ENCODE measurements at regions not wholly inside any gene's neighbourhood (a gene's known extent, or its start where the extent isn't known, plus 50 kb on each side); places are given as distances from the start of the nearest gene placed in this dataset.

GRCh38 chr7:149680331-149681025, 92.9 kb downstream of the ZNF467 start:
- TF ChIP-seq CTCF (IDR thresholded peaks at IDR 0.05) (no peak), POLR2AphosphoS5 (IDR thresholded peaks at IDR 0.05; ENCODE audit: insufficient read depth in 1 of 2, low read depth in 1 of 2) (no peak)

Data from vagina (tissue), 2 donors.